ENCODE measurements at regions not wholly inside any gene's neighbourhood (a gene's known extent, or its start where the extent isn't known, plus 50 kb on each side); places are given as distances from the start of the nearest gene placed in this dataset.
A peak's percentile ranks its signal among the peaks of the same experiment; 100 is the strongest.
"Not testable (repeated sequence)": the region's sequence is repeated elsewhere in the genome, so short reads cannot be mapped to it uniquely, and the experiment has no call there.

DNA sequence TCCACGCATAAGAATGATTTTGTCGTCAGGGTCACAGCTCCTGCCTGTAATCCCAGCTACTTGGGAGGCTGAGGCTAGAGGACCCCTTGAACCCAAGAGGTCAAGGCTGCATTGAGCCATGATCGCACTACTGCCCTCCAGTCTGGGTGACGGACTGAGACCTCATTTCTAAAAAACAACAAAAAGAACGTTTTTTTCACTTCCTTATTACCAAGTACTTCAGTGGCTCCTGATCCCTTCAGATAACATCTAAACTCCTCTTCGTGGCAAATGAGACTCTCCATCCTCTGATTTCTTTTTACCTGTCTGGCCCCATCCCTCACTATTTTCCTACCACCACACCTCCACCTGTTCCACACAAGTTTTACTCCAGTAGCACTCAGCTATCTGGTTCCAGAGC lies 105.4 kb upstream of the TLK1 start:
- no peak for DNase-seq

- not testable (repeated sequence) for DNase-seq
These were observed 100.8 kb upstream of the TLK1 start for GRCh38 chr2:171261529-171261928.

GRCh38 chr2:171260471-171261424 lies 100.1 kb upstream of the TLK1 start:
- DNase-seq: no peak

DNA sequence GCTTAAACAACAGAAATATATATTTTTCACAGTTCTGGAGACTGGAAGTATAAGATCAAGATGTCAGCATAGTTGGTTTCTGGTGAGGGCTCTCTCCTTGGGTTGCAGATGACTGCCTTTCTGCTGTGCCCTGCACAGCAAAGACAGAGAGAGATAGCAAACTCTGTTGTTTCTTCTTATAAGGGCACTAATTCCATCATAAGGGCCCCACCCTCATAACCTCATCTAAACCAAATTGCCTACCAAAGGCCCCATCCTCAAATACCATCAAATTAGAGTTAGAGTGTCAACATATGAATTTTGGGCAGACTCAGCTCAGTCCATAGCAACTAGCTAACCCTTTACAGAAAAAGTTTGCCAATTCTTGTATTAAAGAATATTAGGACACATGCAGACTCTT lies 94.0 kb upstream of the TLK1 start:
- no peak for DNase-seq

DNA sequence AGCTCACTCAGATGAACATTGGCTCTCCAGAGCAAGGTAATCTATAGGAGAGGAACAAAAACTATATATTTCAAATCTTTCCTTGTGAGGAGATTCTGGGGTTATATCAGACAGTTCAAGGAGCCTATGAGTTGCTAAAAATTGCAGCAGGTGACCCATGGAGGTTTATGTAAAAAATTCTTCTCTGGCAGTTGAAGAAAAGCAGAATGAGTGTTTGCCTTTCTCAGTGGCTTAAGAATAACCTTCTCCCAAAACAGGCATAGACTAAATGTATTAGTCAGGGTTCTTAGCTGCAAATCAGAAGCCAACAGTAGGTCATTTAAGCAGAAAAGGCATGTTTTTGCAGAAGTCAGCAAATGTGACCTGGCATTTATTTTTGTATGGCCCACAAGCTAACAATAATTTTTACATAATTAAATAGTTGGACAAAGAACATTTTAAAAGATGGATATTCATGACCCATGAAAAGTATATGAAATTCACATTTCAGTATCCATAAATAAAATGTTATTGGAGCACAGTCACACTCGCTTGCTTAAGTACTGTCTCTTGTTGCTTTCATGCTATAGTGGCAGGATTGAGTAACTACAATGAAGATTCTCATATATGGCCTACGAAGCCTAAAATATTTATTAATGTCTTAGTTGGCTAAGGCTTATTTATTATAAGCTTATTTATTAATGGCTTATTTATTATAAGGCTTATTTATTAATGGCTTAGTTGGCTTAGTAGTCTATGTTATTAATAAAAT lies 93.4 kb upstream of the TLK1 start:
- no peak for DNase-seq

GRCh38 chr2:171253279-171253678 lies 92.6 kb upstream of the TLK1 start:
- no peak for DNase-seq

- no peak for DNase-seq
These were observed 89.0 kb upstream of the TLK1 start for GRCh38 chr2:171249689-171250088.

DNA sequence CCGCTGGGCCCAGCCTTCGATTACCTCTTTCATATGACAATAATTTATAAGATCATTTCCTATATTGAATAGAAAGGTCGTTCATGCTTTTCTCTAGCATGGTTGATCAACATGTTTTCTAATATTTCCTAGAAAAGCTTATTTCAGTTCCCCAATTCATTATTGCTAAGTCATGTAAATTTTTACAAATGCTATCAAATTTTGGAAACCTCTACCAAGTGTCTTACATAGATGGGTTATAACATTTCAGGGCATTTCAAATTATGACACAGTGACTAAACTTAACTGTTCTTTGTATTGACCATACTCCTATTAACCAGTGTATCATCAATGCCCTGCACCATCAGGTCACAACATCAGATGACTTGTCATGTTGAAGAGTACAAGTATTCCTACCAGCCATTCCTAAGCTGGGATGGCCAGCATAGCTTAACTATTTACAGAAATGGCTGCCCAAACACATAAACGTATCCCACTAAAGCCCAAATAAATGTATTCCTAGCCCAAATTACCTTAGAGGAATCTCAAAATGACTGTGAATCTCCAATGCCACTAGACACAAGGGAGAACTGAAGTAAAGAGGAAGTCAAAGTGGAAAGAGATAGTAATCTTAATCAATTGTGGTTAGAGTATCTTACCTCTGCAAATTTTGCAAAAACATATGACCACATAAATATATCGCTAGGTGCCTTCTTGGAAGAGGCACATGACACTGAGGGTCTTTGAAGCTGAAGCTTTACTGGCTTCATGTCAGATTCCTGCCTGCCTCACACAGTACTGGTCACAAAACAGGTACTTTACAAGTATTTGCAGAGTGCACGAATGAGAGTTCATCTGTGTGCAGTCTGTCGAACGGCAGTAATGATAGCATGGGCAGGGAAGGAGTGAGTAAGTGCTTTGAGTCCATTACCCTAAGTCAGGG lies 87.3 kb upstream of the TLK1 start:
- DNase-seq: no peak

DNA sequence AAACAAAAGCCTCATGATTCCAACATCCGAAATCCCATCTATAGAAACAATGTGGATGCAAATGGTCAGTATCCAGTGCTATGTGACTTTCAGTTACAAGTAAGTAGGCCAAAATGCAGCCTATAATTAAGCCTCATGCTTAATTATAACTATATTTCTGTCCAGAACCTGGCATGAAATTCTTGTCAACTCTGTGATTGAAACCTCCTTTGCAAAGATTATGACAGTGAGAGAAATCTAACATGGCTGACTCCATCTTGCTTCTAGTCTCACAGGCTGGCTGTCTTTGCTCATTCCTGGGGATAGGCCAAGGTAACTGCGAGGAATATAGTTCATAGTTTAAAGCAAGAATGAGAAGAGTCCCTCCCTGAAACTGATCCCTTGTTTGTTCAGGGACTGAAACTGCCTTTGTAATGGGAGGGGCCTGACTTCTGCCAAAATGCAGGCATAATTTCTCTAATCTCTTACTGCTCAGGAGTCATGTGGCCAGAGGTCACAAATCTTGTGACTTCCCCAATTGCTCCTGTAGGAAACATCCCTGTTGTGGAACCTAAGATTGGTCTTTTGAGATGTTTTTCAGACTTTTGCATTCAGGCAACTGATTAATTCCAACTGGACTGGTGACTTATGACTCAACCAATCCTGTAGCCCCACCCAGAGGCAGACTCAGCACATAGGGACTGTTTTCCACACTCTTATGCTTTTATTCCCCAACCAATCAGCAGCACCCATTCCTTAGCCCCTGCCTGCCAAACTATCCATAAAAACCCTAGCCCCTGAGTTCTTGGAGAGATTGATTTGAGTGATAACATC lies 84.5 kb upstream of the TLK1 start:
- DNase-seq: no peak

DNA sequence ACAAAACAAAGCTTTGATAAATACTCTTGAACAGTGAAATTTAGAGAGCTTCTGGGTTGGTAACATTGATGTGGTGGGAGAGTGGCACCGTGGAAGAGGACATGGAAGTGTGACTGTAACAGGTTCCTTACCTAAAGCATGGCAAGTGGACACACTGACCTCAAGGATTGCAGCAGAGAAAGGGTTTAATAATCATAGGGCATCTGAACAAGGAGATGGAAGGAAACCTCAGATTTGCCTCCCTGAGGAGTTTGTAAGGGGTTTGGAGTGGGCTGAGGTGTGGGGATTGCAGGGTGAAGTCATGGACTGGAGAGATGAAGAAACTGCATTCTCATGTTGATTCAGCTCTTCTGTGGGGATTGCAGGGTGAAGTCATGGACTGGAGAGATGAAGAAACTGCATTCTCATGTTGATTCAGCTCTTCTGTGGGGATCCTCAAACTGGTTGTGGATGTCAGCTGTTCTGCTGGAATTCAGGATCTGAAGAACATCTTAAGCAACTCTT lies 83.8 kb upstream of the TLK1 start:
- no peak for DNase-seq

DNA sequence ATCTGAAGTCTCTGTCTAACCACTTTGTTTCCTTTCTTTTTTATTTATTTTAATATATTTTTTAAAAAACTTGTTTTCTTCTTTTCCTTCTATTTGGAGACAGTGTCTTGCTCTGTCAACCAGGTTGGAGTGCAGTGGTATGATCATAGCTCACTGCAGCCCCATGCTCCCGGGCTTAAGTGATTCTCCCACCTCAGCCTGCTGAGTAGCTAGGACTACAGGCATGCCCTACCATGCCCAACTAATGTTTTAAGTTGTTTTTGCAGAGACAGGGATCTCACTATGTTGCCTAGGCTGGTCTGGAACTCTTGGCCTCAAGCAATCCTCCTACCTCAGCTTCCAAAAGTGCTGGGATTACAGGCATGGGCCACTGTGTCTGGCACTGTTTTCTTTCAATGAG lies 81.1 kb upstream of the TLK1 start:
- no peak for DNase-seq

GRCh38 chr2:171238946-171239345 lies 78.3 kb upstream of the TLK1 start:
- no peak for DNase-seq

DNA sequence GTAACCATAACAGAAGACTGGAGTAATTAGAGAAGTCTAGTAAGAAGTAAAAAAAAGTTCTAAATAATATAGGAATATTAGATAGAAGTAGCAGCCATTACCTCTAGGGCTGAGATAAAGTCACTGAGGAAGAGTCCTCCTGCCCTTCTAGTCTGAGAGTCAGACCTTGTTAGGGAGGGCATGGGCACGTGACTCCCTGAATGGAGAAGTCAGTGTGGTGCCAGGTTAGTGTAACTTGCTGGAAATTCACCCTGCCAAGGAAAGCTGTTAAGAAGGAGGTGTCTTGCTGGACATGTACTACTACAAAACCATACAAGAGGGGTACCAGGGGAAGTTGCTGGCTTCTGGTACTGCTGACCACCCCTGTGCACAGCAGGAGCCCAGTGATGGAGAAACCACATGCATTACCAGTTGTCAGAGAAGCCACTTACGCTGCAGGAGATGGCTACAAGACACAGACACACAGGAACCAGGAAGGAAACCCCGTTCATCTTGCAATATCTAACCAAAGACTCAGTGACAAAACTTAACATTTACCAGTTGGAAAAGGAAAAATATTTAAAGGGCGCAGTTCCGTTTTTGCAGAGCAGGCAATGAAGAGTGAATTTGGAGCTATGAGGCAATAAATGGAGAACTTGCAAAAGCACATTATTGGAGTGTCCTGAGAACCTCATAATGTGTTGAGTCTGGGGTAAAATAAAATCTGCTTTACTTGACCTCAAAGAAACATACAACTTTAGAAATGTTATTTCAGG lies 77.2 kb upstream of the TLK1 start:
- DNase-seq: no peak

DNA sequence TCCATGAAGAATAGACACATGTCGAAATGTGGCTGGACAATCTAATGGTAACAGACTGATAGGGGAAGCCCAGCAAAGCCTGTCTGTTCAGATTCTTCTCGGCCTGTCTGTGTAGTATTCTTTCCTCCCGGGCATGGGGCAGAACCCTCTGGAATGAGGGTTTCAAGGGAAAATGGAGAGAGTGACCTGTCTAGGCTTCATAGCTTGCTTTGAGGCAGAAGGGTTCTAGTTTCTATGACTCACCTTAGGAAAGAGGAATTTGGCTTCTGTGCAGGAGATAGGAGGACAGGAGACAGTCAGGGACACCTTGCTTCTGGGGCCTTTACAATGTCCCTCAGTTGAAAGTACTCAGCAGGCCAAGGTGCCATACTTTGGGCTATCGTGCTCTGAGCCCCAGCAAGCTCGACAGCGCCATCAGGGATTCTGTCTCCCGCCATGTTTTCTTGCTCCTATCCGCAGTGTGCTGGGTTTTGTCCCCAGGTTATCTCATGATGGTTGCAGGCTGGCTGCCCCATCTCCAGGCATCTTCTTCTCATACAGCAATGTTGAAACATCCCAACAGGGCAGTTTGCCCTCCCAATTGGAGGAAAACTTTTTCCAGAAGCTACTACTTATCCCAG lies 74.7 kb upstream of the TLK1 start:
- no peak for DNase-seq

DNA sequence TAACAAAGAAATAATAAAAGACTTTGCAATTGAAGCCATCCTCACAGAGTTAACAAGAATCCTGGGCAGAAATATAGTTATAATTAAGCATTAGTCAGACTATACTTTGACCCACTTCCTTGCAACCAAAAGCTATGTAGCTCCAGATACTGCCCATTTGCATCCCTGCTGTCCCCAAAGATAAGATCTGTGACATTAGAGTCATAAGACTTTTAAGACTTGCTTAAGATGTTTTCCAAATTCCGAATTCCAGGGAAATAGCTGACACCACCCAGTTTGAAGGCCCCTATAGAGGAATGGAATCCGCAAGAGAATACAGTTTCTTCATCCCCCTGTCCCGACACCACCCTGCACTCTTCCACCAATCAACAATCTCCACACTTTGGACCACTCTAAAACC lies 69.5 kb upstream of the TLK1 start:
- DNase-seq: no peak

- DNase-seq: no peak
These were observed 68.1 kb upstream of the TLK1 start for GRCh38 chr2:171228826-171229225.

- DNase-seq: no peak
These were observed 66.5 kb upstream of the TLK1 start for GRCh38 chr2:171227066-171227782.

GRCh38 chr2:171226461-171226860 lies 65.8 kb upstream of the TLK1 start:
- peak in 1 of 2 experiments; percentile 51 for DNase-seq

GRCh38 chr2:171225989-171226388 lies 65.3 kb upstream of the TLK1 start:
- DNase-seq: no peak
